Small intestine (tissue), 7 donors: ENCODE measurements at regions not wholly inside any gene's neighbourhood (a gene's known extent, or its start where the extent isn't known, plus 50 kb on each side); places are given as distances from the start of the nearest gene placed in this dataset.

Experiments used
- DNase-seq, 2 donors: peaks; one replicate each; pipeline versions ENCODE4 v3.0.0 to v3.0.0-alpha.2; 2013
- FAIRE-seq: peaks from 2 replicates; lab custom pipeline; 2012; peaks lifted over from hg19 to GRCh38; lab: Jason Lieb, UNC
- H3K27ac ChIP-seq, 3 donors: one replicate each; pipeline ENCODE4 v1.5.1; 2013; ENCODE audit warnings: low read length in 2 of 3, mild to moderate bottlenecking in 2 of 3, control low read depth in 1 of 3, inconsistent platforms in 1 of 3, low read depth in 1 of 3, moderate library complexity in 1 of 3
- H3K27me3 ChIP-seq, 3 donors: one replicate each; pipeline ENCODE4 v1.6.1; 2013; ENCODE audit warnings: low read length in 3 of 3, inconsistent platforms in 1 of 3; ENCODE audit not compliant: control insufficient read depth in 3 of 3, insufficient read depth in 3 of 3
- H3K36me3 ChIP-seq, 3 donors: one replicate each; pipeline ENCODE4 v1.6.1; 2013; ENCODE audit warnings: low read length in 3 of 3, inconsistent platforms in 1 of 3, low read depth in 1 of 3, mild to moderate bottlenecking in 1 of 3, moderate library complexity in 1 of 3; ENCODE audit not compliant: control insufficient read depth in 3 of 3, insufficient read depth in 2 of 3
- H3K4me1 ChIP-seq, 3 donors: one replicate each; pipeline ENCODE4 v1.6.1; 2013; ENCODE audit warnings: low read length in 2 of 3, inconsistent platforms in 1 of 3, low read depth in 1 of 3, mild to moderate bottlenecking in 1 of 3, moderate library complexity in 1 of 3; ENCODE audit not compliant: control insufficient read depth in 3 of 3, insufficient read depth in 2 of 3
- H3K4me3 ChIP-seq, 3 donors: one replicate each; pipeline ENCODE4 v1.5.1; 2013; ENCODE audit warnings: low read length in 3 of 3, control low read depth in 1 of 3, inconsistent platforms in 1 of 3, low read depth in 1 of 3, mild to moderate bottlenecking in 1 of 3, moderate library complexity in 1 of 3
- H3K9me3 ChIP-seq, 2 donors: one replicate each; pipeline ENCODE4 v1.6.1; 2013; ENCODE audit warnings: low read depth in 1 of 2, low read length in 1 of 2; ENCODE audit not compliant: control insufficient read depth in 2 of 2, insufficient read depth in 1 of 2
- WGBS, 3 donors: extraction: QIAGEN DNeasy Blood & Tissue Kit; methylation state at CpG; one replicate each; pipeline ENCODE4 v1.1.7; 2013; 5-methylcytosine and 5-hydroxymethylcytosine counted together
- donor health status: healthy with polysubstance abuse.
- donor health status: control.
- donor health status: control.
- donor health status: Bipolar disorder and iron deficiency.
- donor health status: healthy.

GRCh38 chr1:47674189-47674588 lies 236.3 kb downstream of the FOXD2 start:
- H3K27ac ChIP-seq, result no peak overlapping the region
- DNase-seq (no peak), FAIRE-seq (no peak)
- H3K4me1 ChIP-seq, result peaks cover 0 to under 1% (median 0%) of the 10 kb centered on the region in 3 donors
- no peaks in the 10 kb centered on the region for H3K9me3 ChIP-seq
- H3K36me3 ChIP-seq, result no peaks in the 10 kb centered on the region
- H3K4me3 ChIP-seq, result no peak overlapping the region
- H3K27me3 ChIP-seq, result peaks cover 0 to 4% (median 0%) of the 10 kb centered on the region in 3 donors

DNA sequence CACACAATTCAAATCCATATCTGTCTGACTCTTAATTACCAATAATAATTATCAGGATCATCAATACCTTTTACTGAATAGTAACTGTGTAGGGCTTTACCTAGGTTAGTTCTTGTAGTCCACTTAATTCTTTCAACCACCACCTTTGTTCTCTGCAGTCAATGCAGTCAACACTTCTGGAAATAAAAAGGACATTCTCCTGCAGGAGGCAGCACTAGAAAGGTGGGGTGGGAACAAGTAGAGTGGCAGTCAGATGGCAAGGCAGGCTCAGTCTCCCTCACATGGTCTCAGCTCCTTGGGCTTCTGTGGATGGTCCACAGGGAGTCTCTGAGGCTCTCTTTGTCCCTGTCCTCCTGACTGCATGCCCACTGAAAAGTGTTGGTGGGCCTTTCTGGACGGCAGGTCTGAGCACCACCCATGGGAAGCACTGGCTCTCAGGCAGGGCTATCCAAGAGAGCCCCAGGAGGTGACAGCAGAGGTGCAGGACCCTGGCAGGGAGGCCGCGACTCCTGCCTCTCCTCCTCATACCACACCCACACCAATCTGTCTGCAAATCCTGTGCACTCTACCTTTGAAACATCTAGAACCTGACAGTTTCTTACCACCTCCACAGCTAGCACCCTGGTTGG lies 237.3 kb downstream of the FOXD2 start:
- no peak for DNase-seq
- WGBS, 3 donors, result 86 to 93% (median 90%) methylated on average over 3 of the region's 3 CpGs

GRCh38 chr1:47675721-47676120 lies 237.9 kb downstream of the FOXD2 start:
- FAIRE-seq, result no peak
- WGBS, 3 donors, result 90 to 94% (median 94%) methylated on average over 11 of the region's 11 CpGs
- no peak for DNase-seq
- Histone ChIP-seq H3K9me3 (no peaks in the 10 kb centered on the region), H3K36me3 (no peaks in the 10 kb centered on the region), H3K27ac (no peak overlapping the region), H3K4me3 (no peak overlapping the region), H3K4me1 (peaks cover 0 to 2% (median 0%) of the 10 kb centered on the region in 3 donors), H3K27me3 (peaks cover 0 to 4% (median 0%) of the 10 kb centered on the region in 3 donors)

More for the DNA sequence above, 237.3 kb downstream of the FOXD2 start:
- no peaks in the 10 kb centered on the region for H3K9me3 ChIP-seq
- H3K4me1 ChIP-seq, result peaks cover 0 to 2% (median 0%) of the 10 kb centered on the region in 3 donors
- H3K27ac ChIP-seq, result no peak overlapping the region
- no peaks in the 10 kb centered on the region for H3K36me3 ChIP-seq
- peaks cover 0 to 4% (median 0%) of the 10 kb centered on the region in 3 donors for H3K27me3 ChIP-seq
- no peak for FAIRE-seq
- no peak overlapping the region for H3K4me3 ChIP-seq

- peaks cover 0 to 1% (median 0%) of the 10 kb centered on the region in 3 donors for H3K27me3 ChIP-seq
- 85 to 89% (median 87%) methylated on average over 14 of the region's 14 CpGs for WGBS, 3 donors
- no peak for DNase-seq
Observed at GRCh38 chr1:47676311-47677054, 238.6 kb downstream of the FOXD2 start.

DNA sequence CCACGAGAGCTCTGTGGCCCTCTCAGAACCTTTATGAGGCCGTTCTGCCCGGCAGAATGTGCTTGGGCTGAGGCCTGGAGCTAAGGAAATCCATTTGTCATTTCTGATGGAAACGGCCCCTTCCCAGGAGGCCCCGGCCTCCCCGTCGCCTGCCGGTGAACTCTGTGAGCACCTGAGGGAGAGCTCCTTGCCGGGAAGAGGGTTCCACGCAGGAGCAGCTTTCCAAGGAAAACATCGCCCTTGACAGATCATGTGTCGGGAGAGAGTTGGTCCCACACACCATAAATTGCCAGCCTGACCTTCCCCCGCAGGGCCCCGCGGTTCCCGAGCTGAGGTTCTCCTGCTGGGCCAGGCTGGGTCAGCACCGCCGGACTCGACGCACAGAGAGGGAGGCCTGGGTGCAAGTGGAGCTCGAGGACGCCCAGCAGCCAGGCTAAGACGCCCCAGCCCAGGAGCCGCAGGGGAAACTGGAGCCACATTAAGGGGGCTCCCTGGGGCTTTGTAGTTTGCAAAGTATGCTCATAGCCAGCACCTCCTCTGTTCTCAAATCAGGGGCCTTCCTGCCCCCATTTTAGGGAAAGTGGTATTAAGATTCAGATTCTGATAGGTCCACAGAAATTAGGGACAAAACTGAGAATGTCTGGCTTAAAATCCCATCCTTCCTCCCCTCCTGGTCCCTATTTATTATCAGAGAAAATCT lies 239.5 kb downstream of the FOXD2 start:
- FAIRE-seq (no peak), DNase-seq (no peak)
- Histone ChIP-seq H3K9me3 (no peaks in the 10 kb centered on the region), H3K27me3 (peaks cover 0 to 1% (median 0%) of the 10 kb centered on the region in 3 donors), H3K4me3 (no peak overlapping the region), H3K27ac (no peak overlapping the region), H3K4me1 (peaks cover 0 to 2% (median 0%) of the 10 kb centered on the region in 3 donors), H3K36me3 (no peaks in the 10 kb centered on the region)
- 83 to 93% (median 86%) methylated on average over 24 of the region's 24 CpGs for WGBS, 3 donors

More at GRCh38 chr1:47676311-47677054, 238.6 kb downstream of the FOXD2 start:
- Histone ChIP-seq H3K36me3 (no peaks in the 10 kb centered on the region), H3K27ac (no peak overlapping the region), H3K9me3 (no peaks in the 10 kb centered on the region), H3K4me3 (no peak overlapping the region), H3K4me1 (peaks cover 0 to 2% (median 0%) of the 10 kb centered on the region in 3 donors)
- no peak for FAIRE-seq

DNA sequence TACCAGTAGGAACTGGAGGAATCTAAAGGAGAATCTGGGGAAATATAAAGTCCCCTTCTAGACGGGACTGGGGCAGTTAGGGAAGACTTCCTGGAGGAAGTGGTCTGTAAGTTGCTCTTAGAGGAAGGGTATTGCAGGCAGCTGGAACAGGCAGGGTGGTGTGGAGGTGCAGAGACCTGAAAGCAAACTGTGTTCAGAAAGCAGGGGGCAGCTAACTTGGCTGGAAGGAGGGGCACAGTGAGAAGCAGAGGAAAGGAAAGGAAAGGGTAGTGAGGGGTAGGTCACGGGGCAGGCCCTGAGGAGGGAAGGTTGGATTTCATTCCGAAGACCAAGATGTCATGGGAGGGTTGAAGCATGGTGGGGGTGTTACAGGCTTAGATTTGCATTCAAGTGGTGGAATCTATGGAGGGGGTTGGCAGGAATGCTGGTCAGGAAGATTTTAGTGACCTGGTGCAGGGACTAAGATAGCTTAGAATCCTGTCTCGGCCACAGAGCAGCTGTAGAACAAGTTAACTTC lies 240.7 kb downstream of the FOXD2 start:
- no peak for FAIRE-seq
- Histone ChIP-seq H3K4me3 (no peak overlapping the region), H3K9me3 (no peaks in the 10 kb centered on the region), H3K27me3 (peaks cover 0 to 1% (median 0%) of the 10 kb centered on the region in 3 donors), H3K36me3 (no peaks in the 10 kb centered on the region), H3K27ac (no peak overlapping the region), H3K4me1 (peaks cover 0 to 9% (median 0%) of the 10 kb centered on the region in 3 donors)
- 85 to 87% (median 86%) methylated on average over 4 of the region's 4 CpGs for WGBS, 3 donors
- DNase-seq, result no peak

DNA sequence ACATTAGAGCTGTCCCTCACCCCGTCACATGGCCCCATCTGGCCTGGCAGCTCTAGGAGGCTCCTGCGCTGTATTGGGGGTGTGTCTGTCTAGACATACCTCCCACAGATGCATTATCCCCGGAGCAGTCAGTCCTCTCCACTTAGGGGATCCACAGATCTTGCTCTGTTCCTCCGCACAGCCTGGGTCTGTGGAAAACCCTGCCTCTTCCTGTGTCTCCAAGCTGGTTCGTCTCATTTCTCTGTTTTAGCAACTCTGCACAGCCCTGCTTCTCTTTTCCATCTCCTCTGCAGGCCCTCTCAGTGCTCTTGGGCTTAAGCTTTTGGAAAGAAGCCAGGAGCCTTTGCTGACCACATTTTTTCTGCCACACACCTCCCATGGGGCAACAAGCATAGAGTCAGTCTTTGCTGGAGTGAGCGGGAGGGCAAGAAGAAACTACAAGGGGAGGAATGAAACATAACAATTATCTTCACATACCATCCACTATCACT lies 241.5 kb downstream of the FOXD2 start:
- H3K27ac ChIP-seq, result no peak overlapping the region
- H3K36me3 ChIP-seq, result no peaks in the 10 kb centered on the region
- no peaks in the 10 kb centered on the region for H3K9me3 ChIP-seq
- no peak for FAIRE-seq
- H3K4me1 ChIP-seq, result peaks cover 0 to 11% (median 0%) of the 10 kb centered on the region in 3 donors
- H3K4me3 ChIP-seq, result no peak overlapping the region
- 70 to 83% (median 78%) methylated on average over 6 of the region's 6 CpGs for WGBS, 3 donors
- no peak for DNase-seq
- peaks cover 0 to 1% (median 0%) of the 10 kb centered on the region in 3 donors for H3K27me3 ChIP-seq

GRCh38 chr1:47679826-47680225 lies 242.0 kb downstream of the FOXD2 start:
- no peaks in the 10 kb centered on the region for H3K9me3 ChIP-seq
- WGBS, 3 donors, result 90 to 94% (median 91%) methylated on average over 7 of the region's 7 CpGs
- FAIRE-seq (no peak), DNase-seq (no peak)
- no peak overlapping the region for H3K4me3 ChIP-seq
- no peaks in the 10 kb centered on the region for H3K36me3 ChIP-seq
- H3K27me3 ChIP-seq, result peaks cover 0 to 1% (median 0%) of the 10 kb centered on the region in 3 donors
- no peak overlapping the region for H3K27ac ChIP-seq
- H3K4me1 ChIP-seq, result peaks cover 0 to 11% (median 0%) of the 10 kb centered on the region in 3 donors
